B cell (primary cell): ENCODE measurements at regions not wholly inside any gene's neighbourhood (a gene's known extent, or its start where the extent isn't known, plus 50 kb on each side); places are given as distances from the start of the nearest gene placed in this dataset.
"Not testable (repeated sequence)": the region's sequence is repeated elsewhere in the genome, so short reads cannot be mapped to it uniquely, and the experiment has no call there.

Experiments used
- ATAC-seq: fragments of 200-7000 bp; cut with Tn5 transposase; one replicate; pipeline ENCODE4 v1.10.0; 2021; ENCODE audit warnings: low read depth, mild to moderate bottlenecking, moderate number of reproducible peaks, moderate library complexity
- CTCF ChIA-PET: fragments of 350-600 bp; sonication (Branson Sonifier 250); formaldehyde crosslinking; loops from one replicate; lab custom pipeline; 2021; ENCODE audit warnings: antibody characterized with exemption, inconsistent platforms; lab: Charles Lee
- POLR2A ChIA-PET: fragments of 350-600 bp; sonication (Branson Sonifier 250); formaldehyde crosslinking; loops from one replicate; lab custom pipeline; 2021; ENCODE audit warnings: antibody characterized with exemption; lab: Charles Lee
- DNase-seq: peaks from one replicate; pipeline ENCODE4 v3.0.0; 2013
- H2AFZ ChIP-seq: 2 replicates; pipeline ENCODE4 v1.6.1; 2012; ENCODE audit warnings: mild to moderate bottlenecking, low read depth, low read length; ENCODE audit not compliant: insufficient read depth, poor library complexity, severe bottlenecking
- H3K27ac ChIP-seq, 2 donors: 1 replicate in 1 of 2; 2 replicates in 1 of 2; pipeline ENCODE4 v1.5.1; 2012 to 2013; ENCODE audit warnings: low read length in 2 of 2, mild to moderate bottlenecking in 2 of 2, moderate library complexity in 1 of 2
- H3K27me3 ChIP-seq, 4 experiments: fragments of 200-600 bp in 1 of 4; sonication (generic) in 1 of 4; replicated peaks in 1 of 4; 1 replicate in 2 of 4; 2 replicates in 2 of 4; pipeline versions ENCODE4 v1.6.1 to v1.7.0; 2013 to 2016; ENCODE audit warnings: low read length in 3 of 4, mild to moderate bottlenecking in 2 of 4, mixed read lengths in 1 of 4, moderate library complexity in 1 of 4; ENCODE audit not compliant: insufficient read depth in 4 of 4, control insufficient read depth in 3 of 4; ENCODE audit errors: control extremely low read depth in 1 of 4
- H3K36me3 ChIP-seq, 2 experiments: replicated peaks in 1 of 2; 1 replicate in 1 of 2; 2 replicates in 1 of 2; pipeline versions ENCODE4 v1.6.1 to v1.7.1; 2013; ENCODE audit warnings: low read length in 1 of 2; ENCODE audit not compliant: insufficient read depth in 2 of 2, control insufficient read depth in 1 of 2; ENCODE audit errors: control extremely low read depth in 1 of 2, extremely low read depth in 1 of 2
- H3K4me1 ChIP-seq, 2 donors: fragments of 200-600 bp in 1 of 2; sonication (generic) in 1 of 2; 1 replicate in 1 of 2; 2 replicates in 1 of 2; pipeline versions ENCODE4 v1.5.1 to v1.6.1; 2013 to 2017; ENCODE audit warnings: low read length in 2 of 2; ENCODE audit not compliant: control insufficient read depth in 2 of 2, insufficient read depth in 2 of 2
- H3K4me2 ChIP-seq: replicated peaks from 2 replicates; pipeline ENCODE3; 2012; ENCODE audit warnings: mild to moderate bottlenecking, low read depth, low read length; ENCODE audit not compliant: poor library complexity, severe bottlenecking
- H3K4me3 ChIP-seq, 5 experiments: fragments of 200-600 bp in 1 of 5; sonication (generic) in 1 of 5; 1 replicate in 3 of 5; 2 replicates in 2 of 5; pipeline versions ENCODE4 v1.5.1 to v1.7.0; 2011 to 2016; ENCODE audit warnings: low read length in 4 of 5, mild to moderate bottlenecking in 4 of 5, low read depth in 2 of 5, control low read depth in 1 of 5, moderate library complexity in 1 of 5; ENCODE audit not compliant: insufficient read depth in 1 of 5; ENCODE audit errors: control extremely low read depth in 1 of 5, extremely low read depth in 1 of 5
- H3K79me2 ChIP-seq: fragments of 200-600 bp; sonication (generic); one replicate; pipeline ENCODE4 v1.6.0; 2016; ENCODE audit warnings: low read length; ENCODE audit not compliant: control insufficient read depth, insufficient read depth
- H3K9ac ChIP-seq: fragments of 200-600 bp; sonication (generic); 2 replicates; pipeline ENCODE4 v1.6.1; 2017; ENCODE audit warnings: mild to moderate bottlenecking, low read length, moderate library complexity
- H3K9me3 ChIP-seq, 3 donors: one replicate each; pipeline versions ENCODE4 v1.6.1 to v1.7.1; 2013; ENCODE audit warnings: low read length in 2 of 3; ENCODE audit not compliant: control insufficient read depth in 2 of 3, insufficient read depth in 1 of 3; ENCODE audit errors: control extremely low read depth in 1 of 3
- H4K20me1 ChIP-seq: 2 replicates; pipeline ENCODE4 v1.6.0; 2012; ENCODE audit warnings: mild to moderate bottlenecking, low read length; ENCODE audit not compliant: insufficient read depth, control insufficient read depth, poor library complexity, severe bottlenecking
- H3K27ac Mint-ChIP-seq: one replicate; pipeline ENCODE4 v1.8.0; 2021; ENCODE audit warnings: mixed read lengths
- H3K27me3 Mint-ChIP-seq: one replicate; pipeline ENCODE4 v1.8.0; 2021; ENCODE audit warnings: mixed read lengths
- H3K4me1 Mint-ChIP-seq: one replicate; pipeline ENCODE4 v1.8.0; 2021; ENCODE audit warnings: mixed read lengths
- H3K4me3 Mint-ChIP-seq: one replicate; pipeline ENCODE4 v1.8.0; 2021; ENCODE audit warnings: mixed read lengths
- H3K9me3 Mint-ChIP-seq: one replicate; pipeline ENCODE4 v1.8.0; 2022; ENCODE audit warnings: mixed read lengths; ENCODE audit not compliant: insufficient read depth
- WGBS: methylation state at CpG from one replicate; pipeline ENCODE4 v1.1.5; 2013; ENCODE audit warnings: missing lambda C conversion rate; ENCODE audit not compliant: insufficient coverage; 5-methylcytosine and 5-hydroxymethylcytosine counted together
- intact Hi-C: fragments of 100-400 bp; cut with micrococcal nuclease; formaldehyde crosslinking; loops from one replicate; pipeline ENCODE4 v1.10.0; 2022

DNA sequence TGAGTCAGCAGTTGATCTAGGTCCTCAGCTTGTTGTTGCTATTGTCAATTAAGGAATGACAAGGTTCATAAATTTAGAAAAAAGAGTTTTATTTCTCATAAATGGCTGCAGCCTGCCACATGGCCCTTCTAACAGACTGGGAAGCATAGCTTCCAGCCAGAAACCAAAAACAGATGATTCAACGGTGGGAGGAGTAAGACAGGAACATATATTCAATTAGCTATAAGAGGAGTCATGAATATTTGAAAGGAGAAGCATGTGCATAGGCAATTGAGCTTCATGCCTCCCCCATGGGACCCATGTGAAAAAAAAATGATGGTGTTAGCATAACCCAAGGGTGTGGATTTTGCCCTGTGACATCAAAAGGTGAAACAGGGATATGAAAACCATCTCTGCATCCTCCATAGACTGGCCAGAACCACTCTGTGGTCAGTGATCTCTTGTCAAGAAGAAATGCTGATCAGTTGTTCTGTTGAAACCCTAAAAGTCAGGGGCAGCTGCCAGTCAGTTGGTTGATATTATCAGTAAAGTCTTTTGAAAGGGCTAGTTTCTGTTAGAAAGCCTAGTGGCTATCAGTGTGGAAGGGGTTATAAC, 296.5 kb upstream of the C1QTNF3 start:
- ATAC-seq, H3K9me3 ChIP-seq, H3K9ac ChIP-seq, H2AFZ ChIP-seq, H3K4me3 ChIP-seq, H3K27me3 Mint-ChIP-seq, intact Hi-C loops, H3K4me2 ChIP-seq, H3K36me3 ChIP-seq, H3K27ac ChIP-seq, H4K20me1 ChIP-seq, H3K27ac Mint-ChIP-seq, DNase-seq, H3K4me1 ChIP-seq, H3K4me3 Mint-ChIP-seq, H3K9me3 Mint-ChIP-seq, H3K27me3 ChIP-seq, CTCF ChIA-PET, H3K79me2 ChIP-seq, H3K4me1 Mint-ChIP-seq, POLR2A ChIA-PET: not testable (repeated sequence)
- no CpG with 5 or more reads among the region's 1 CpG for WGBS

DNA sequence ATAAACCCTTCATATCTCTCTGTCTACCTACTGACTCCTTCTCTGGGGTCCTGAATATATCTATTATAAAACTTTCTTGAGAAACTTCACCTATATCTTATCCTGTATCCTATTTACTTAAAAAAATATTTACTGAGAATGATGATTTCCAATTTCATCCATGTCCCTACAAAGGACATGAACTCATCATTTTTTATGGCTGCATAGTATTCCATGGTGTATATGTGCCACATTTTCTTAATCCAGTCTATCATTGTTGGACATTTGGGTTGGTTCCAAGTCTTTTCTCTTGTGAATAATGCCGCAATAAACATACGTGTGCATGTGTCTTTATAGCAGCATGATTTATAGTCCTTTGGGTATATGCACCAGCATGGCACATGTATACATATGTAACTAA, 301.7 kb upstream of the RAI14 start:
- H3K4me2 ChIP-seq, DNase-seq, H3K4me3 ChIP-seq, H3K9me3 ChIP-seq, H3K27me3 Mint-ChIP-seq, H3K4me1 Mint-ChIP-seq, intact Hi-C loops, H3K27me3 ChIP-seq, H2AFZ ChIP-seq, H3K27ac Mint-ChIP-seq, H3K9ac ChIP-seq, H3K9me3 Mint-ChIP-seq, H3K4me1 ChIP-seq, H4K20me1 ChIP-seq, H3K4me3 Mint-ChIP-seq, H3K79me2 ChIP-seq, POLR2A ChIA-PET, ATAC-seq, H3K36me3 ChIP-seq, CTCF ChIA-PET, H3K27ac ChIP-seq: not testable (repeated sequence)
- no CpG with 5 or more reads among the region's 2 CpGs for WGBS

DNA sequence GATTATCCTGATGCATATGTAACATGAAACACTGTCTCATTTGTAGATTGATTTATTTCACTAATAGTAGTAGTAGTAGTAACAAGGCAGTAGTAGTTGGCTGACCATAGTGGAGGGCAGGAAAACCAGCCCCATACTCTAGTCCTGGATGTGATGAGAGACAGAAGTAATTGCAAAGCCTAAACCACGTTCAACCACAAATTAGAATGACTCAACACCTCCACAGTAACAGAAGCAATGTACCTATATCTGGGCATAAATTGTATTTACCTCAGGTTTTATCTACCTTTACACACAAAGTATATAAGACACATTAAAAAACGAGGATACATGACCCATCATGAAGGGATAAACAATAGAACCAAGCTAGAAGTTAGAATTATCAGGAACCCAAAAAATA, 284.7 kb upstream of the RAI14 start:
- H3K4me1 Mint-ChIP-seq, intact Hi-C loops, H3K36me3 ChIP-seq, H3K79me2 ChIP-seq, H3K4me2 ChIP-seq, H3K27me3 ChIP-seq, H4K20me1 ChIP-seq, H3K9me3 Mint-ChIP-seq, H2AFZ ChIP-seq, H3K9ac ChIP-seq, ATAC-seq, POLR2A ChIA-PET, H3K4me1 ChIP-seq, DNase-seq, H3K4me3 ChIP-seq, H3K27ac ChIP-seq, H3K27ac Mint-ChIP-seq, H3K9me3 ChIP-seq, H3K27me3 Mint-ChIP-seq, H3K4me3 Mint-ChIP-seq, CTCF ChIA-PET: not testable (repeated sequence)
- no CpG with 5 or more reads among the region's 2 CpGs for WGBS

GRCh38 chr5:34371817-34372216, 284.3 kb upstream of the RAI14 start:
- H3K4me3 ChIP-seq, H3K4me2 ChIP-seq, H3K36me3 ChIP-seq, H3K27ac Mint-ChIP-seq, H3K9me3 ChIP-seq, POLR2A ChIA-PET, H3K4me1 ChIP-seq, H3K27me3 Mint-ChIP-seq, H3K27me3 ChIP-seq, ATAC-seq, H3K4me1 Mint-ChIP-seq, CTCF ChIA-PET, H2AFZ ChIP-seq, intact Hi-C loops, H3K27ac ChIP-seq, H3K4me3 Mint-ChIP-seq, H3K9ac ChIP-seq, H4K20me1 ChIP-seq, H3K79me2 ChIP-seq, DNase-seq, H3K9me3 Mint-ChIP-seq: not testable (repeated sequence)
- WGBS: no CpG with 5 or more reads among the region's 1 CpG
